RPMI7951 (cell line): ENCODE measurements at regions not wholly inside any gene's neighbourhood (a gene's known extent, or its start where the extent isn't known, plus 50 kb on each side); places are given as distances from the start of the nearest gene placed in this dataset.
A peak's percentile ranks its signal among the peaks of the same experiment; 100 is the strongest.
"Not testable (repeated sequence)": the region's sequence is repeated elsewhere in the genome, so short reads cannot be mapped to it uniquely, and the experiment has no call there.

Source experiments
- DNase-seq: peaks from one replicate; pipeline ENCODE4 v3.0.0-alpha.2; 2012; ENCODE audit warnings: low read depth

DNA sequence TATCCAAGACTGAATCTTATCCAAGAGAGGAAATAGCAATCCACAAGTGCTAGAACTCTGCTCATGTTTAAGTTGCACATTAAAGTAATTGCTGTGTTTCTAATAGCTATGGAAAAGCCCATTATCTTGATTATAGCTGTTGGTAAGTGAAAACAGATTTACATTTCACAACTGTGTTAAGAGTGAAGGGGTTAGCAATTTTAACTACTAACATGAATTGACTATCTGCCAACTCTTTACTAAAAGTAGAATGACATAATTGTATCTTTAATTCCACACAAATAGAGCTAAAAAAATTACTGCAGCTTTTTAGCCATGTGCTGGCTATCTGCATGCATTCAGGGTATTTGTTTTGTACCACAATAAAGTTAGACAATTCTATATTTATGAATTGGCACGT, 277.9 kb upstream of the IRAK1BP1 start:
- no peak for DNase-seq

DNA sequence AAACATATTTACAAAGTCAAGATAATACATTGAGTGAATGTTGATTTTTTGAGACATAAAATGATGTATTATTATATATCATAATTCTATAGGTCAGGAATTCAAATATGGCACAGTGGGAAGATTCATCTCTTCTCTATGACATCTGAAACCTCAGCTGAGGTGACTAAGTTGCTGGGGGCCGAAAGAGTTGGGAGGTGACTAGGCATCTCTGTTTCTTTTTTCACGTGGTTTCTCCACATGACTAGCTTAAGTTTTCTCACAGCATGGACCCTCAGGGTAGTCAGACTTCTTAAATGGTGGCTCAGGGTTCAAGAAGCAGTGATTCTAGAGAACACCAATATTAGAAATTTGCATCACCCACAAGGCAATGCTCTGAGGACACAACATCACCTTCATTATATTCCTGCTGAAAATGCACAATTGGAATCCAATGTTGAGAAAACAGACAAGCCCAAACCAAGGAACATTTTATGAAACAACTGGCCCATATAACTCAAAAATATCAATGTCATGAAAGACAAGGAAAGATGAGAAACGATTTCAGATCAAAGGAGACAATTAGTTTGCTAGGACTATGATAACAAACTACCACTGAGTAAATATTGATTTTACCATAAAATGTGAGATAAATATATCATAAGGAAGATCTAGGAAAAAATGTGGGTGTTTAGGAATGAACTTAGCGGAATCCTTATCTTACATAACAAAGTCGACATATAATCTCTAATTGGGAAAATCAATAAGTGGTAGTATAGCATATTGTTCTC, 273.3 kb upstream of the IRAK1BP1 start:
- DNase-seq: peak; percentile 39

DNA sequence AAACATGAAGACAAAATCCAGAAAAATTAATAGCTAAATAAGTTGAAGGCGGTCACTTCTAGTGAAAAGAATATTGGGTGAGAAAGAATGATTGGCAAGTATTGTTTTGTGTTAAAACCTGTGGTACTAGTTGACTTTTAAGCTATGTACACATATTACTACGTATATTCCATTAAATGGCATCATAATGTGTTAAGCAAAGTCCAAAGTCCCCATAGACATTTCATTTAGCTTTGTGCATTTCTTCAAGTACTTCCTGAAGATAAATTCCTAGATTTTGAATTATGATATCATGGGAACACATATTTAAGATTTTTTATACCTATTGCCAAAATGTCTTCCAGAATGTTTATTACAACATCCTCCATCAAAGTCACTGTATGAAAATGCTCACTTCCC, 272.7 kb upstream of the IRAK1BP1 start:
- no peak for DNase-seq

DNA sequence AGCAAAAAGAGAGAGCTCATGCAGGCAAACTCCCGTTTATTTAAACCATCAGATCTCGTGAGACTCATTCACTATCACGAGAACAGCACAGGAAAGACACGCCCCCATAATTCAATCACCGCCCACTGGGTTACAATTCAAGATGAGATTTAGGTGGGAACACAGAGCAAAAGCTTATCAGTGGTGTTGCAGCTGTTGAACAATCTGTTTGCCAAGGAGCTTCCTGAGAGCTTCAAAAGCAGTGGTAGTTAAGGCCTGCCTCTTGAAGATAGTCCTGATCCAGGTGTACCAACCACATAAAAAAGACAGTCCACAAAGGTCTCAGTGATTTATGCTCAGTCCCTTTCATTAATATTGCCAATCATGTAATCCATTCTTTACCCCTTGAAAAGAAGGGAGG, 269.4 kb upstream of the IRAK1BP1 start:
- DNase-seq: no peak

DNA sequence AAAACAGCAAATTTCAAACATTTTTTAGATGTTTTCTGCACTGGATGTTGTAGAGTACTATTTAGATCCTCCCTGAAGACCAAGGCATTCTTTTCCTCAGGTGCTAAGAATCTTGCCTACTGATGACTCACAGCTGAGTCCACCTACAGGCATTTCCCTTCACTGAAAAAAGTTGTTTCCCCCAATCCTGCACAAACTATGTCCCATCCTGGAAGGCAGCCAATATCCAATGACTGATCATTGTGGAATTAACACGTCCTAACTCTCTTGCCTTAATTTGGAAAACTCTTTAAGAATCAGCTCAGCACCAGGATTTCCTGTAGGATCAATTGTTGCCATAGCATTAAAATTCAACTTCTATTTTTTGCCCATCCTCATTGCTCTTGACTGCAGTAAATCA, 268.4 kb upstream of the IRAK1BP1 start:
- DNase-seq: peak; percentile 93

DNA sequence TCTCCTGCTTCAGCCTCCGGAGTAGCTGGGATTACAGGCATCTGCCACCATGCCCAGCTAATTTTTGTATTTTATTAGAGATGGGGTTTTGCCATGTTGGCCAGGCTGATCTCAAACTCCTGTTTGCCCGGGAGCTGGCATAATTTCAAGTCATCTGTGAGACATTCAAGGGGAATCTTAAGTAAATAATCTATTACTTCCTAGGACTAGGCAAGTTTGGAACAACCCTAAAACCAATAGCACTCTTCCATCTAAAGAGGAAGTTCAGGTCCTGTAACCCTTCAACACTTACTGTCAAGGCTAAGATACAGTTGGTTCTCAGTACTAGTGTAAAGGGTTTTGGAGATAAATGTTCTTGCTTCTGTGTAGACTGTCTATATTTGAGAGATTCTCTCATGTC, 267.8 kb upstream of the IRAK1BP1 start:
- peak; percentile 27 for DNase-seq

DNA sequence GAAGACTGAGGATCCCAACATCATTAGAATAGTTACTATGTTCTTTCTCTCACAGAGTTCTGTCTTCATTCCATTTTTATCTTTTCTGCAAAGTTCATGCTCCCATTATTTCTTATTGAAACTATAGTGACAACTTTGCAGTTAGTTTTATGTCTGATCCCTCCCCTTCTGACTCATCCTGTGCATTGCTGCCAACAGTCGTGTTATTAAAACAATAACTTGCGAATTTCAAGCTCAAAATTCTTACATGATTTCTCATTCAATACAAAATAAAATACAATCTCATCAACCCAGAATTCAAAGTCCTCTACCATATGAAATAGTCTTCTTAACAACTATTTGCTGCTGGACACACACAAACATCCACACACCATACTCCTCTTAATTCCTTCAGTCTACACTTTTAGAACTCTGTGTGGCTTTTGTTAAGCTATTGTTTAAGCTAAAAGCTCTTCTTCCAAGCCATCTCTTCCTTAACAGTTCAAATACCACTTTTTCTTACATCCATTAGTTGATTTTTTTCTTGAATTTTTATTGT, 261.4 kb upstream of the IRAK1BP1 start:
- DNase-seq: peak; percentile 40

DNA sequence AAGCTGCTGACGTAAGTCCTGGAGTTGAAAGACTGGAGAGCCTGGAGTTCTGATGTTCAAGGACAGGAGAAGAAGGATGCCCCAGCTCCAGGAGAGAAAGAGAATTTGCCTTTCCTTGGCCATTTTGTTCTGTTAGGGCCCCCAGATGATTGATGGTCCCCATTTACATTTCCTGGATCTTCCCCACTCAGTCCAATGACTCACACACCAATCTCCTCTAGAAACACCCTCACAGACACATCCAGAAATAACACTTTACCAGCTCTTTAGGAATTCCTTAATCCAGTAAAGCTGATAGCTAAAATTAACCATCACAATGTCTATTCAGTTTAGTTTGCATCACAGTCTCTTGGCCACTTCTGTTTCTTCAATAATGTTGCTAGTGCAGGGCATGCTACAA, 260.2 kb upstream of the IRAK1BP1 start:
- peak; percentile 62 for DNase-seq

DNA sequence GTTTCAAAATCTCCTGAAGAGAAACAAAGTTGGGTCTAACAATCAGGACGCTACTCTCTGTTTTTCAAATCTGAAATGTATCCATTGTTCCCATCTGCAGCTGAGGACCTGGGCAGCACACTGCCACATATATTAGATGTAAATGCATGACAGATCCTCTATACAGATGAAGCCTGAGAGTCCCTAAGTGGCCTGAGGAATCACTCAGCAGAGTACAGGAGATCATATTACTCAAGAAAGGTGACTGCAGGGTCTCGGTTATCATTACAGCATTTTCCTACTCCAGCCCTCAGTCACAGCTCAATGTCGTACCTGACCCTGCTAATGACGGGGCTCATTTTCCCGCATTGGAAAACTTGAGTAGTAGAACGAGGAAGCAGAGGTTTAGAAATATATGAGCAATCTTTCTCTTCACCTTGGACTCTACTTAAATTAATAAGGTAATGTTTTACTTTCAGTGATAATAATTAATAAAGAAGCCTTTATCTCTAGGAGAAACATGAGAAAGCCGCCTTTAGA, 256.2 kb upstream of the IRAK1BP1 start:
- DNase-seq: no peak

DNA sequence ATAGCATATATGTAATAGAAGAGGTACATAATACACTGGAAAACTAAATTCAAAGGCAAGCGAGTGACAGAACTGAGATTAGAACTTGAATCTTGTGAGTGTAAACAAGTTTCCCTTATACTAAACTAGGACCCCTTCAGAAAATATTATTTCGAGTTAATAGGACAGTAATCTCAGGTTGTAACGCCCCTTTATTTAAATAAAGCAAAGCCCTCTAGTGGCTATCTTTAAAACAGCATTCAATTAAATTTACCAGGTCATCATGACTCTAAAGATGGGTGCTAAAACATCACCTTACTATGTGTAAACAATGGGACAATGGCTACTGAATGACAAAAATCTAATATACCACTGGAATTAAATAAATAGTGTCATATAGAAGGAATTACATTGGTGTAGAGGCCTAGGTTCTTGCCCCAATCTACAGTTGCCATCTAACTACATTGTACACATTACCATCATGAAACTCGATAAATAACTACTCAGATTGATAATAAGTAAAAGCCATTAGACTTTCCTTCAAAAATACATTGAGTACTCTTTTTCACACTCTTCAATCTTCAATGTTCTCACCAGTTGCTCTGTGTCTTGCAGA, 255.4 kb upstream of the IRAK1BP1 start:
- DNase-seq: peak; percentile 28

DNA sequence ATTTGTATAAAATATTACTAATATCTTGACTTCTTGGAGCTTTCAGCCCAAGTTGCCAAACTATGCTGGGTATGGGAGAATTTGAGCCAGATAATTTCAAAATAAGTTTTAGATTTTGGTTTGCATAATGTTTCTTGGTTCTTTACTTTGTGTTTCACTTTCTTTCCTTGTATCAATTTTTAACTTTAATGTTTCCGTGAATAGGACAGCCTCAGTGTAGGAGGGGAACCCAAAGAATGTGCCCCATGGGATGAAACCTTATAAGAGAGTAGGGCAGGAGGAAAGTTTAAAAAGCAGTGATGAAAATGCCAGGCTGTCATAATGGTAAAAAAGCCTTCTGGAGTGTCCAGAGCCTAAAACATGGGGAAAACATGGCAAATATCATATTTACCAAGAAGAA, 252.4 kb upstream of the IRAK1BP1 start:
- no peak for DNase-seq

DNA sequence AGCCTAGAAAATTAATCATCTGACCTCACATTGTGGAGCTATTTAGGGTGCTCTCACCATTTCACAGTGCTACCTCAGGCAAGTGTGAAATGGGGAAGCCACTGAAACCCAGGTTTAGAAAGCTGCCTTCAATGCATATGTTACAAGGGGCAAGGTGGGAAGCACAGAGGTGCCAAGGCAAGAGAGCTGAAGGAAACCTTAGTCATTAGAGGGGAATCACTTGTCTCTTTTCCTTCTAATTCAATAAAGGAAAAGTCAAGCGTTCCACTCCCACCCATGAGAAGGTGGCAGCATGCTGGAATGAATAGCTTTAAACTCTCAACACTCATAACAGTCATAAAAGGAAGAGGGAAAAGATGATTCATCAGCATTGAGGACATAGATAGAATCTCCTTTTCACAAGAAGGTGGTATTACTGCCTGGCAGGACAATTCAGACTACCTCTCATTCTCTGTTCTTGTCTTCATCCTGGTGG, 251.9 kb upstream of the IRAK1BP1 start:
- DNase-seq: peak; percentile 32

DNA sequence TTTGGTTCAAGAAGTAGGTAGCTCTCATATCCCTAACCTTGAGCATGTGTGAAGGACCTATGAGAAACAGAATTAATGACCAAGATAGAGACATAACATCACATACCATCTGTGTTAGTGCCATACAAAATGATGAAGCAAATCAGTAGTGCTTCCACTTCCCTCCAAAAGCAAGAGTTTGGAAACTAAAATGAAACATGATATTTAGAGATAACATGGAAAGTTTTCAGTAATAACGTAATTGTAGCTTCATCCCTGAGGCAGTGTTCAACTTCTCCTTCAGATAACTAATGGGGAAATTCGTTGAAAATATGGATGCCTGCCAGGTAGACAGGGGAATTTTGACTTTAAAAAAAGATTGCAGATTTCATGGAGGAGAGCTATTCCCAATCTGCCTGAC, 248.4 kb upstream of the IRAK1BP1 start:
- DNase-seq: peak; percentile 49

DNA sequence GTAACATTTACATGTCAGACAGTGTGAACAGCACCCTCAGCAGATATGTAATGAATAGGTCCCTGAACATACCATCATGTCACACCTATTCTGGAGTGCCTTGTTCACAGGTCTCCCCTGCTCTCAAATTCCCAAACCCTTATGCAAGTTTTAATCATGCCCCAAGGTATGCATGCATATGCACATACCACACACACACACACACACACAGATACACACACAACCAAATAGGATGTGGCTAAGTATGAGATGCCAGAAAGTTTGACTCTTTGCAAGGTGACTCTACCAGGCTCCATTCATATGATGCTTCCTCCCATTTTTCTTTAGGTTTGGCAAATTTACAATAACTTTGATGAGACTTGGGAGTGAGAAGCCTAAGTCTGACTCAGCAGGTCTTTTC, 243.8 kb upstream of the IRAK1BP1 start:
- DNase-seq: no peak

DNA sequence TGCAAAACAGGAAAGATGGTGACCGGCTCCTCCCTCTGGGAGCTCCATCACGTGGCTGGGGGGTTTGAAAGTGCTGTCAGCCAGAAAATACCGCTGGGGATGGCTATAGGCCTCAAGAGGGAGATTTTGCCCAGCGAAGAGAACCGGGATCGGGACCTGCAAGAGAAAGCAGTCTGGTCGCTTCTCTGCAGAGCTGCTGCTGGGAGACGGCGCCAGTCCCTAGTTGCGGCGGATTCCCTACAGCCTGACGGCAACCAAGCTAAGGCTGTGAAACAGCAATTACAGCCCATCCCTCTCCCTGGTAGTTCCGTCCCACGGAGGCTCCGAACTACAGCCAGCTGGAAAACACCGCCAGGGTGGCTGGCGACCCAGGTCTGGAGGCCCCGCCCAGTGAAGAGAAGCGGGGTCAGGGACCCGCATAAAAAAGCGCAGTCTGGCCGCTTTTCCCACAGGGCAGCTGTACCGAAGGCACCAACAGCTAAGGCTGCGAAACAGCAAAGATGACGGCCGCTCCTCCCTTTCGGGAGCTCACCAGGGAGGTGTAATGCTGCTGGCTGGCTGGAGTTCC, 238.1 kb upstream of the IRAK1BP1 start:
- DNase-seq: peak; percentile 60

DNA sequence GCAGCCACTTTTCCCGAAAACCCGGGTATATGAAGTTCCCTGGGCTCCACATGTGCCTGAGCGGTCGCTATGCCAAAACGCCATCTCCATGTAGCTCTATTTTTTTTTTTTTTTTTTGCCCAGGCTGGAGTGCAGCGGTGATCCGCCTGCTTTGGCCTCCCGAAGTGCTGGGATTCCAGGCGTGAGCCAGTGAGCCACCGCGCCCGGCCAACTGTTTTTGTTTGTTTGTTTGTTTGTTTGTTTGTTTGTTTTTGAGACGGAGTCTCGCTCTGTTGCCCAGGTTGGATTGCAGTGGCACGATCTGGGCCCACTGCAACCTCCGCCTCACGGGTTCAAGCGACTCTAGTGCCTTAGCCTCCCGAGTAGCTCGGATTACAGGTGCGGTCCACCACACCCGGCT, 237.5 kb upstream of the IRAK1BP1 start:
- DNase-seq: no peak

DNA sequence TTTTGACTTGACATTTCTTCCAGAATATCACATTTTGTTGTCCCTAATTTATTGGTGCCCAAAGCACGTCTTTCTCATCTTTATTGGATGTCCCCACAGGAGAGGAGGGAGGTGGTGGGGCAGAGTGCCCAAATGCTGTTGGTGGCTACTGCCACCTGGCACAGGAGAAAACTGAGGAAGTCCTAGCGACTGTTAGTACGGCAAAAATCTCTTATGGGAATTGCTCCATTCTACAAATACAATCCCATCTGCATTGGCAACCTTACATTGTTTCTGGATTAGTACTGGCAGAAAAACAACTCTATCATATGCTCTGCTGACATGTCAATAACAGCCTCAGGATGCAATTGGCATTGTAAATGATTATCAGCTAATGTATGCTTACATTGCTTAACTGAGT, 235.4 kb upstream of the IRAK1BP1 start:
- no peak for DNase-seq

DNA sequence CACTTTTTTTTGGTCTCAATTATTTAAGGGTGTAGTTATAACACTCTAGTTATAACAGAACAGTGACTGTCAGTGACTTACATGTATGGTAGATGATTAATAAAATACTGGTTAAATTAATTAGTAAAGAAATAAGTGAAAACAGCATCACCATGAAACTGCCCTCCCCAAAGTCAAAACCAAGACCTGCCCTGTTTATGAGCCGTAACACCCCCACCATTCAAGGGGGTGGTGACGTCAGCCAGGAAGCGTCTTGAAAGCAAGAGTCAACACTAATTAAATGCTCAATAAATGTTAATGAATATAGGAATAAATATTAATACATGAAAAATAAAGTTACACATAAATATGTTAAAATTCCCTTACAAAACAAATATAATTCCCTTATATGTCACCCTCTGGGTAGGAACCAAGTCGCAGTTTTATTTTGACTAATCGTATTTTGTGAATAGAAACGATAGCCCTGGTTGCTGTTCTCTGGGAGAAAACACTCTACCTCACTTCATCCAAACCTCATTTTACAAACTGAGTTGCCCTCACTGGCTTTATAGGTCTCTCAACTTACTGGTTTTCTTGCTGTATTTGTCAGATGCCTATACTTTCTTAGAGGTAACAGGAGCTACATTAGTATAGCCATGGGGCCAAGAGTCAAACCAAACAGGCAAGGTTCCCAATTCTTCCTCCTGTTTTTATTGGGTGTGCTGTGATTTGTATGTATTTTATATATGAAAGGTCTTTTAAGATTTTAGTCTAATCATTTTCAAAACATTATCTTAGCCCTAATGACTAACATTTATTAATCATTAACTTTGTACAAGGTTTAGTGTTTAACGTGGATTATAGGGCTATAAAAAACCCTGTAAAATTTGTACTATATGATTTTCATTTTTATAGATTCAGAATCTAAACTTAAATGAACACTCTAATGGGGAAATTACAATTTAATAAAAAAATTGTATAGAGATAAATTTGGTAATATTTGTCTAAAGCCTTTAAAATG, 227.9 kb upstream of the IRAK1BP1 start:
- DNase-seq: no peak

DNA sequence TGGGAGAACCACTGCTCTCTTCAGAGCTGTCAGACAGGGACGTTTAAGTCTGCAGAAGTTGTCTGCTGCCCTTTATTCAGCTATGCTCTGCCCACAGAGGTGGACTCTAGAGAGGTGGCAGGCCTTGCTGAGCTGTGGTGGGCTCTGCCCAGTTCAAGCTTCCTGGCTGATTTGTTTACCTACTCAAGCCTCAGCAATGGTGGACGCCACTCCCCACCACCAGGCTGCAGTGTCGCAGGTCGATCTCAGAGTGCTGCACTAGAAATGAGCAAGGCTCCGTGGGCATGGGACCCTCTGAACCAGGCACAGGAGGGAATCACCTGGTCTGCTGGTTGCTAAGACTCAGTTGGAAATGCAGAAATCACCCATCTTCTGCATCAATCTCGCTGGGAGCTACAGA, 223.4 kb upstream of the IRAK1BP1 start:
- DNase-seq: not testable (repeated sequence)

DNA sequence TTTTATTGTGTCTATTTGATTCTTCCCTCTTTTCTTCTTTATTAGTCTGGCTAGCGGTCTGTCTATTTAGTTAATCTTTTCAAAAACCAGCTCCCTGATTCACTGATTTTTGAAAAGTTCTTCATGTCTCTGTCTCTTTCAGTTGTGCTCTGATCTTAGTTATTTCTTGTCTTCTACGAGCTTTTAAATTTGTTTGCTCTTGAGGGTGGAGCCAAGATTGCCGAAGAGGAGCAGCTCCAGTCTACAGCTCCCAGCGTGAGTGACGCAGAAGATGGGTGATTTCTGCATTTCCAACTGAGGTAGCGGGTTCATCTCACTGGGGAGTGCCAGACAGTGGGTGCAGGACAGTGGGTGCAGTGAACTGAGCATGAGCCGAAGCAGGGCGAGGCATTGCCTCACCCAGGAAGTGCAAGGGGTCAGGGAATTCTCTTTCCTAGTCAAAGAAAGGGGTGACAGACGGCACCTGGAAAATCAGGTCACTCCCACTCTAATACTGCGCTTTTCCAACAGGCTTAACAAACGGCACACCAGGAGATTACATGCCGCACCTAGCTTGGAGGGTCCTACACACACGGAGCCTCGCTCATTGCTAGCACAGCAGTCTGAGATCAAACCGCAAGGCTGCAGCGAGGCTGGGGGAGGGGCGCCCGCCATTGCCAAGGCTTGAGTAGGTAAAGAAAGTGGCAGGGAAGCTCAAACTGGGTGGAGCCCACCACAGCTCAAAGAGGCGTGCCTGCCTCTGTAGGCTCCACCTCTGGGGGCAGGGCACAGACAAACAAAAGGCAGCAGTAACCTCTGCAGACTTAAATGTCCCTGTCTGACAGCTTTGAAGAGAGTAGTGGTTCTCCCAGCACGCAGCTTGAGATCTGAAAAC, 220.6 kb upstream of the IRAK1BP1 start:
- DNase-seq: peak; percentile 1
